Gastrocnemius medialis (tissue), 4 donors: ENCODE measurements at regions not wholly inside any gene's neighbourhood (a gene's known extent, or its start where the extent isn't known, plus 50 kb on each side); places are given as distances from the start of the nearest gene placed in this dataset.

Experiments
- CTCF ChIP-seq, 5 experiments: fragments of 450-650 bp in 3 of 5; fragments of 200-600 bp in 2 of 5; sonication (generic) in 2 of 5; IDR thresholded peaks in 4 of 5; conservative IDR thresholded peaks in 1 of 5; 1 replicate in 4 of 5; 2 replicates in 1 of 5; pipeline ENCODE4 v1.5.1; 2016 to 2019; ENCODE audit warnings: antibody characterized with exemption in 5 of 5, mild to moderate bottlenecking in 3 of 5, moderate library complexity in 3 of 5
- POLR2A ChIP-seq, 2 donors: fragments of 450-650 bp; IDR thresholded peaks; one replicate each; pipeline ENCODE4 v1.6.1; 2017; ENCODE audit warnings: antibody characterized with exemption in 2 of 2, mild to moderate bottlenecking in 2 of 2, moderate library complexity in 2 of 2

- TF ChIP-seq POLR2A (IDR thresholded peaks at IDR 0.05) (no peak), CTCF (IDR thresholded peaks at IDR 0.05 in 4 of 5, conservative IDR thresholded peaks at IDR 0.05 in 1 of 5) (no peak)
Measured at GRCh38 chr18:23336101-23336500, 117.0 kb upstream of the RIOK3 start.
